OCI-M1 (cell line): ENCODE measurements at regions not wholly inside any gene's neighbourhood (a gene's known extent, or its start where the extent isn't known, plus 50 kb on each side); places are given as distances from the start of the nearest gene placed in this dataset.
"Not testable (repeated sequence)": the region's sequence is repeated elsewhere in the genome, so short reads cannot be mapped to it uniquely, and the experiment has no call there.

Experiments
- DNase-seq: peaks from one replicate; lab custom pipeline; 2025; lab: John Stamatoyannopoulos, UW

DNA sequence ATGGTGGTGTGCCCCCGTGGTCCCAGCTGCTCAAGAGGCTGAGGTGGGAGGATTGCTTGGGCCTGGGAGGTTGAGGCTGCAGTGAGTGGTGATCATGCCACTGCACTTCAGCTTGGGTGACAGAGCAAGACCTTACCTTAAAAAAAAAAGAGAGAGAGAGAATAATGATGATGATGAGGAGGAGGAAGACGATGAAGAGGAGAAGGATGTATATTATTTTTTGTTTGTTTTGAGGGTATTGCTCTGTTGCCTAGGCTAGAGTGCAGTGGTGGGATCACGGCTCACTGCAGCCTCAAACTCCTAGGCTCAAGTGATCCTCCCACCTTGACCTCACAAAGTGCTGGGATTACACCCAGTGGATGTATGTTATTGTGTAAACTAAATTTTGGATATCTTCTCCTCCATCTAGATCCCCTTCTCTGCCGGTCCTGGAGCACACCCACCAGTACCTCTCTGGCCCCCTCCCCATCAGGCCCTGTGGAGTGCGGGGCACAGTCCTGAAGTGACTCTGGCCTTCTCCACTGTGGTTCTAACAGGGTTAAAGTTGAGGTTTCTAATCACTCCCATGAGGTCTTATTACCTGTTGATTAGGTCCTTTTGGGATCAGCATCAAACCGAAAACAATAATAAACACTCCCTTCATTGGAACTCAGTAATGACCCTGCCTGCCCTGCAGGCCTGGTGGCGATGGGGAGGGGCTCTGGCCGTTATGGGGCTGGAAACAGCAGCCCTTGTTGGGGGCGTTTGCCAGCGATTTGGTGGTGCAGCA is 60.5 kb upstream of the ZFHX3 start:
- DNase-seq, result no peak

DNA sequence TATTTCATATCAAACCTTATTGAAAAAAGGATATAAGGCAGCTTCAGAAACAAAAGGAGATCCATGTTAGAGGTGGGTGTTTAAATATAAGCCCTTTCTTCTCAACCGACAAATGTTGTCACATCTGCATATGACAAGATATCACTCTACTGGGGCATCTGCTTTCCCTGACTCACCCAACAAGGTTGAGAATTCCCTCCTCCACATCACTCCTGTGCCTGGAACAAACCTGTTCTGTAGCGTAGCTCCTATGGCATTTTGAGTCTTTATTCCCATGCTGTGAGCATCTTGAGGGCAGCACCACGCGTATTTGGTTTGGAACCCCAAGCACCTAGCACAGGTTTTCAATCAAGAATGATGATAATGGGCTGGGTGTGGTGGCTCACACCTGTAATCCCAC is 59.4 kb upstream of the ZFHX3 start:
- DNase-seq, result no peak

DNA sequence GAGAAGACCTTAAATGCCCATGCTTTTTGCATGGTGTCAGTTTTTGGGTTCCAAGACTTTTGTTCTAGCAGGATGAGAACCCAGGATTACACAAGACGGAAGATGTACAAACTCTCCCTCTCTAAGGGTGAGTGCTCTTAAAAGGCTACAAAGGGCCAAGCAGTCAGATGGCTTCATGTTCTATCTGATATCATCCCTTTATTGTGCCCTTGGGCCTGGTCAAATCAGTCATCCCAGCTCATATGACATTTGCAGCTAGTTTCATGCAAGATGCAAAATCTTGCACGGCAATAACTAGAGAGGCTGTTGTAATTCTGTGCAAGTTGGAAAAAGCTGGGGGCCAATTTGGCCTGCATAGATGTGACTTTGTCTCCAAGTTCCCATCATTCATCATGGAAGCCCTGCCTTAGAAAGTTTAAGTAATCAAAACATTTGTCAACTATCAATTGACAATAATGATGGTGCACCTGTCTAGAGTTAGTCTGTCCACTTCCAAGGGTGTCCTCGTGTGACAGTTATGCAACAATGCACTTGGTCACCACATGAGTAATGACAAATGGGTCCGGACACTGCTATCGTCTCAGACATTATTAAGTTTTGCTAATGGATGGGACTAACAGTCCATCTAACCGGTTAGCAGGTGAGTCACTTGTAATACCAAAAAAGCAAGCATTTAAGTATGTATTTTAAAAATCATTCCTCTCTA is 58.6 kb upstream of the ZFHX3 start:
- no peak for DNase-seq

GRCh38 chr16:73101568-73101967 is 53.6 kb upstream of the ZFHX3 start:
- no peak for DNase-seq

DNA sequence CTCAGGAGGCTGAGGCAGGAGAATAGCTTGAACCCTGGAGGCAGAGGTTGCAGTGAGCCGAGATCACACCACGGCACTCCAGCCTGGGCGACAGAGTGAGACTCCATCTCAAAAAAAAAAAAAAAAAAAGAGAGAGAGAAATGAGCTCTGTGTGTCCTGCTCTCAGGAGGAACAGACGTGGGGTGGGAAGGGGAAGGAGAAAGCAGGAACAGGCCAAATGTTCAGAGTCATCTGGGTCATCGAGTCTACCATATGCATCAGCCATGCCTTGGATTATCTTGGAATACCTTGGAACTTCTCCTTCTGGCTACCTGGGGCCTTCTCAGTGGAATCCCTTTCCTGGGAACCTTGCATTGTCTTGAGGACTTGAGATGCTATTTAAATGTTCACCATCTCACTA is 51.7 kb upstream of the ZFHX3 start:
- DNase-seq, result not testable (repeated sequence)
